SK-N-SH (cell line): ENCODE measurements at regions not wholly inside any gene's neighbourhood (a gene's known extent, or its start where the extent isn't known, plus 50 kb on each side); places are given as distances from the start of the nearest gene placed in this dataset.

Experiments used
- CTCF ChIP-seq: fragments of 200-600 bp; sonication (generic); IDR thresholded peaks from 2 replicates; pipeline ENCODE4 v1.6.1; 2017; ENCODE audit warnings: antibody characterized with exemption, mild to moderate bottlenecking, moderate library complexity
- EP300 ChIP-seq, 2 experiments: IDR thresholded peaks; 2 replicates each; pipeline versions ENCODE4 v1.4.0 to v1.6.1; 2012; ENCODE audit warnings: borderline replicate concordance in 1 of 2, low read depth in 1 of 2, low read length in 1 of 2
- FOSL2 ChIP-seq: IDR thresholded peaks from 2 replicates; pipeline ENCODE4 v1.4.0; 2012; ENCODE audit warnings: low read depth, mild to moderate bottlenecking, moderate library complexity, borderline replicate concordance
- GABPA ChIP-seq: IDR thresholded peaks from 2 replicates; pipeline ENCODE4 v1.4.0; 2012; ENCODE audit warnings: low read depth, mild to moderate bottlenecking
- MXI1 ChIP-seq: IDR thresholded peaks from 2 replicates; pipeline ENCODE4 v1.6.1; 2012; ENCODE audit warnings: mild to moderate bottlenecking, low read depth, low read length, improper control_type of control experiment
- NFIC ChIP-seq: IDR thresholded peaks from 2 replicates; pipeline ENCODE4 v1.4.0; 2012; ENCODE audit warnings: borderline replicate concordance
- NRF1 ChIP-seq: IDR thresholded peaks from 2 replicates; pipeline ENCODE4 v1.6.1; 2012; ENCODE audit warnings: low read depth, mild to moderate bottlenecking, low read length
- POLR2AphosphoS5 ChIP-seq: IDR thresholded peaks from 2 replicates; pipeline ENCODE4 v1.6.1; 2012; ENCODE audit warnings: low read depth, low read length
- RCOR1 ChIP-seq: fragments of 150-350 bp; IDR thresholded peaks from 2 replicates; pipeline ENCODE4 v1.6.1; 2017; ENCODE audit warnings: antibody characterized with exemption, low read length
- REST ChIP-seq: IDR thresholded peaks from 2 replicates; pipeline ENCODE4 v1.6.1; 2012; ENCODE audit warnings: mild to moderate bottlenecking, low read depth, low read length, moderate library complexity
- SIN3A ChIP-seq: IDR thresholded peaks from 2 replicates; pipeline ENCODE4 v1.6.1; 2012; ENCODE audit warnings: low read depth, mild to moderate bottlenecking, low read length, moderate library complexity, borderline replicate concordance
- TCF12 ChIP-seq: IDR thresholded peaks from 2 replicates; pipeline ENCODE4 v1.4.0; 2012
- TEAD4 ChIP-seq: IDR thresholded peaks from 2 replicates; pipeline ENCODE4 v1.4.0; 2012; ENCODE audit warnings: mild to moderate bottlenecking, borderline replicate concordance; ENCODE audit not compliant: insufficient read depth
- USF1 ChIP-seq: IDR thresholded peaks from 2 replicates; pipeline ENCODE4 v1.4.0; 2012; ENCODE audit warnings: low read depth, borderline replicate concordance

GRCh38 chr20:17882834-17883591 is 85.6 kb downstream of the SNX5 start:
- TF ChIP-seq CTCF (no peak), NRF1 (no peak), REST (no peak), TCF12 (no peak), POLR2AphosphoS5 (no peak), USF1 (no peak), EP300 (IDR thresholded peaks at IDR 0.05; ENCODE audit: borderline replicate concordance in 1 of 2, low read depth in 1 of 2, low read length in 1 of 2) (no peak), MXI1 (no peak), RCOR1 (no peak), GABPA (no peak), TEAD4 (no peak), SIN3A (no peak), FOSL2 (no peak), NFIC (no peak)
